Thyroid gland (tissue), 4 donors: ENCODE measurements at regions not wholly inside any gene's neighbourhood (a gene's known extent, or its start where the extent isn't known, plus 50 kb on each side); places are given as distances from the start of the nearest gene placed in this dataset.

Experiments
- DNase-seq, 2 donors: peaks; one replicate each; pipeline ENCODE4 v3.0.0-alpha.2; 2019
- H3K27ac ChIP-seq, 3 donors: fragments of 200-600 bp; sonication (generic); 1 replicate in 2 of 3; 2 replicates in 1 of 3; pipeline ENCODE4 v1.5.1; 2016 to 2019; ENCODE audit warnings: mild to moderate bottlenecking in 1 of 3, moderate library complexity in 1 of 3
- H3K27me3 ChIP-seq: fragments of 200-600 bp; sonication (generic); one replicate; pipeline ENCODE4 v1.5.1; 2019
- H3K36me3 ChIP-seq, 2 donors: fragments of 200-600 bp; sonication (generic); one replicate each; pipeline ENCODE4 v1.5.1; 2016 to 2019
- H3K4me1 ChIP-seq, 2 donors: fragments of 200-600 bp; sonication (generic); one replicate each; pipeline ENCODE4 v1.5.1; 2017 to 2019
- H3K4me3 ChIP-seq, 3 donors: fragments of 200-600 bp; sonication (generic); replicated peaks in 1 of 3; 1 replicate in 2 of 3; 2 replicates in 1 of 3; pipeline ENCODE4 v1.5.1; 2016; ENCODE audit warnings: mild to moderate bottlenecking in 1 of 3
- H3K9me3 ChIP-seq: fragments of 200-600 bp; sonication (generic); one replicate; pipeline ENCODE4 v1.5.1; 2017
- CTCF ChIP-seq, 6 experiments: fragments of 200-600 bp in 3 of 6; fragments of 450-650 bp in 3 of 6; sonication (generic) in 3 of 6; IDR thresholded peaks; one replicate each; pipeline ENCODE4 v1.5.1; 2016 to 2019; ENCODE audit warnings: antibody characterized with exemption in 6 of 6, mild to moderate bottlenecking in 2 of 6, inconsistent platforms in 1 of 6, moderate library complexity in 1 of 6
- POLR2A ChIP-seq, 2 donors: fragments of 450-650 bp; IDR thresholded peaks; one replicate each; pipeline ENCODE4 v1.6.1; 2017; ENCODE audit warnings: antibody characterized with exemption in 2 of 2, mild to moderate bottlenecking in 2 of 2, moderate library complexity in 1 of 2
- WGBS, 2 donors: methylation state at CpG; one replicate each; pipeline ENCODE4 v1.1.5; 2017; 5-methylcytosine and 5-hydroxymethylcytosine counted together
- intact Hi-C: fragments of 100-400 bp; cut with DNase I; formaldehyde crosslinking; loops from one replicate; pipeline ENCODE4 v1.15.1; 2023

DNA sequence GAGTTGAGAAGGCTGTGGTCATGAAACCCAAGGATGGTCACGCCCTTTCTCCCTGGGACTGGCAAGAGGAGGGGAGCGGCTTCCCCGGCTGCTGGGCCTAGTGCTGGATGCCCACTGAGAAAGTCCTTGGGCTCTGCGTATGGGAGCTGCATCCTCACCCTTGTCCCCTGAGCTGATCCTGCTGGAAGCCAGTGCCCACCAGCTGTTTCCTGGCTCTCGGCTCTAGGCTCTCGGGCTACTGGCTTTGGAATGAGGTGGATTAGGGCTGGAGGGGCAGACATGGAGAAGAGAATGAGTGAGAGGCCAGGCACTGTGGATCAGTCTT is 149.3 kb upstream of the PPP1R26 start:
- no peak for DNase-seq
- TF ChIP-seq CTCF (IDR thresholded peaks at IDR 0.05) = no peak
- no peak for TF ChIP-seq POLR2A (IDR thresholded peaks at IDR 0.05)
- no peaks in the 10 kb centered on the region for H3K27me3 ChIP-seq
- H3K36me3 ChIP-seq = no peaks in the 10 kb centered on the region
- H3K27ac ChIP-seq = no peak overlapping the region
- intact Hi-C loops = no loop called here
- 83 to 85% methylated on average over 2 to 6 of the region's 6 CpGs for WGBS, 2 donors
- H3K4me1 ChIP-seq = no peaks in the 10 kb centered on the region
- H3K9me3 ChIP-seq = no peaks in the 10 kb centered on the region
- no peak overlapping the region for H3K4me3 ChIP-seq

DNA sequence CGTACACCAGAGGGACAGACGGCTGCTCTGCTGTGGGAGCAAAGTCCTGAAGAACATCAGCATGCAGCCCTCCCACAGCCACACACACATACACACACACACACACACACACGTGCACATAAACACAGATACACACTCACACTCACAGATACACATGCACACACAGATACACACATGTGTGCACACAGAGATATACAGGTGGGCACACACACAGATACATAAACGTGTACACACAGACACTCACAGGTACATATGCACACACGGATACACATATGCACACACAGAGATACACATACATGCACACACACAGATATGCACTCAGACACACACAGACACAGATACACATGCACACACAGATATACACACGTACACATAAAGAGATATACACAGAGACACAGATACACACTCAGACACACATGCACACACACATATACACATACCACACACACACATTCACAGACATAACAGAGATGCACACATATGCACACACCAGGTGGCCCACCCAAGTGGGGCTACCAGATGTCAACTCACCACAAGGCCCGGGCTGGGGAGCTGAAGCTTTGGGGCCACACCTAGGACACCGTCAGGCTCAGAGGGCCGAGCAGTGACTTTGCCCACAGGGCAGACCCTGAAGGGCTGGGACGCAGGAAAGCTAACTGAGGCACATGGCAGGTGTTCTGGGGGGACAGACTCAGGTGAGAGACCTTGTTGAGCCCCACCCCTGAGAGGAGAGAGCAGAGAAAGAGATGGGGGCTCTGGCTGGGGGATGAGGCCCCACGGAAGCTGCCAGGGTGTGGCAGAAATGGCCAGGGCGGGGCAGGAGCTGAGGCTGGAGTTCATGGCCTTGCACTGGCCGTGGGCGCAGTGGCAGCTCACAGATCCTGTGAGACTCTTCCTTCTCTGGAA is 148.6 kb upstream of the PPP1R26 start:
- DNase-seq = no peak
- no peaks in the 10 kb centered on the region for H3K27me3 ChIP-seq
- WGBS, 2 donors = 81 to 89% methylated on average over 11 to 14 of the region's 14 CpGs

DNA sequence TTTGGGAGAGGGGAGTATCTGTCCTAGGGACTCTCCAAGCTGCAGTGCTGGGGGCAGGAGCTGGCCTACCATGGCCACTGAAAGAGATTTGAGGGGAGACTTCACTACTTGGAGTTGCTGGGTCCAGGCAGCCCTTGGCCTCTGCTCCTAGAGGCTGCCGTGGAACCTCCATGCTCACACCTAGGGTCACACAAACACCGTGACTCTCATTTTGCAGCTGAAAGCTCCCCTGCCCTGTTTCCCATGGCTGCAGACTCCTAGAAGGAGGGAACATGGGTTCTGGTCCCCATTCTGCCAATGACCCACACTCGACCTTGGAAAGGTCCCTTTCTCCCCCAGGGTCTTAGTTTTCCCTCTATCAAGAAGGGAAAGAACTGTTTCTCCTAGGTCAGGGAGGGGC is 147.1 kb upstream of the PPP1R26 start:
- WGBS, 2 donors = 79 to 82% methylated on average over 3 of the region's 3 CpGs
- intact Hi-C loops = no loop called here
- no peak for DNase-seq
- no peaks in the 10 kb centered on the region for H3K36me3 ChIP-seq
- H3K4me3 ChIP-seq = no peak overlapping the region
- H3K27me3 ChIP-seq = no peaks in the 10 kb centered on the region
- TF ChIP-seq POLR2A (IDR thresholded peaks at IDR 0.05) (no peak), CTCF (IDR thresholded peaks at IDR 0.05) (no peak)
- H3K4me1 ChIP-seq = no peaks in the 10 kb centered on the region
- H3K9me3 ChIP-seq = no peaks in the 10 kb centered on the region
- H3K27ac ChIP-seq = no peak overlapping the region

More for the DNA sequence above, 148.6 kb upstream of the PPP1R26 start:
- Histone ChIP-seq H3K27ac (no peak overlapping the region), H3K36me3 (no peaks in the 10 kb centered on the region), H3K9me3 (no peaks in the 10 kb centered on the region), H3K4me1 (no peaks in the 10 kb centered on the region), H3K4me3 (no peak overlapping the region)
- TF ChIP-seq POLR2A (IDR thresholded peaks at IDR 0.05) (no peak), CTCF (IDR thresholded peaks at IDR 0.05) (no peak)
- intact Hi-C loops = no loop called here

- DNase-seq = no peak
- H3K4me1 ChIP-seq = no peaks in the 10 kb centered on the region
- TF ChIP-seq CTCF (IDR thresholded peaks at IDR 0.05) = no peak
- TF ChIP-seq POLR2A (IDR thresholded peaks at IDR 0.05) = no peak
- H3K4me3 ChIP-seq = no peak overlapping the region
- no peaks in the 10 kb centered on the region for H3K36me3 ChIP-seq
- no peak overlapping the region for H3K27ac ChIP-seq
- intact Hi-C loops = no loop called here
- H3K9me3 ChIP-seq = no peaks in the 10 kb centered on the region
- WGBS, 2 donors = 100% methylated on average over 7 of the region's 7 CpGs
- no peaks in the 10 kb centered on the region for H3K27me3 ChIP-seq
Observed at GRCh38 chr9:135332979-135333748, 146.4 kb upstream of the PPP1R26 start.

DNA sequence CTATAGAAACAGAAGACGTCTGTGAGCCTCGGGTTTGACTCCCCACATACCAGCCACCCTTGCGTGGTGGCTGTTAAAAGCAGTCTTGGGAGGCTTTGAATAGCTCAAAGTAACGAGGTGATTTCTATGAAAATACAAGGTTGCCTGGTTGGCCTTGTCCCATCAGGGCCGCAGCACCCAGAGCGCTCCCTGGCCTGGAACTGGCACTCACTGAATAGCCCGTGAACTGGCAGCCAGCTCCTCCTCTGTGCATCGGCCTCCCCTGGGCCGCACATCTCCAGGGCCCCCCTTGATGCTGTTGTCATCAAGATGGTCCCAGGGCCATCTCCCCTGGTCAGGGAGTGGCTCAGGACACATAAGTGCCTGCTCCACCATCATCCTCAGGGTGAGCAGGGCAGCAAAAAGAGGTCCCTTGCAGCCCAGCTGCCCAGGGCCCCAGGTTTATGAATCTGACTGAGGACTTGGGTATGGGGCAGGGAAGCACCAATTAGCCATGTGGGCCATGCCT is 144.6 kb upstream of the PPP1R26 start:
- DNase-seq = no peak
- intact Hi-C loops = no loop called here
- no peaks in the 10 kb centered on the region for H3K9me3 ChIP-seq
- WGBS, 2 donors = 87 to 93% methylated on average over 8 to 9 of the region's 9 CpGs
- H3K27me3 ChIP-seq = no peaks in the 10 kb centered on the region
- no peaks in the 10 kb centered on the region for H3K4me1 ChIP-seq
- H3K27ac ChIP-seq = no peak overlapping the region
- TF ChIP-seq POLR2A (IDR thresholded peaks at IDR 0.05) = no peak
- TF ChIP-seq CTCF (IDR thresholded peaks at IDR 0.05) = no peak
- no peaks in the 10 kb centered on the region for H3K36me3 ChIP-seq
- H3K4me3 ChIP-seq = no peak overlapping the region
